AG10803 (cell line): ENCODE measurements at regions not wholly inside any gene's neighbourhood (a gene's known extent, or its start where the extent isn't known, plus 50 kb on each side); places are given as distances from the start of the nearest gene placed in this dataset.

Experiments used
- DNase-seq: peaks from one replicate; pipeline ENCODE4 v3.0.0; 2010; ENCODE audit warnings: low read depth
- H3K4me3 ChIP-seq: 2 replicates; pipeline ENCODE4 v1.5.1; 2011; ENCODE audit warnings: mild to moderate bottlenecking, low read length, control low read depth
- TF ChIP-seq, protein P1 (sequence below): conservative IDR thresholded peaks from 2 replicates; pipeline ENCODE4 v1.5.1; 2011; ENCODE audit warnings: mild to moderate bottlenecking, low read length, control low read depth, inconsistent platforms

DNA sequence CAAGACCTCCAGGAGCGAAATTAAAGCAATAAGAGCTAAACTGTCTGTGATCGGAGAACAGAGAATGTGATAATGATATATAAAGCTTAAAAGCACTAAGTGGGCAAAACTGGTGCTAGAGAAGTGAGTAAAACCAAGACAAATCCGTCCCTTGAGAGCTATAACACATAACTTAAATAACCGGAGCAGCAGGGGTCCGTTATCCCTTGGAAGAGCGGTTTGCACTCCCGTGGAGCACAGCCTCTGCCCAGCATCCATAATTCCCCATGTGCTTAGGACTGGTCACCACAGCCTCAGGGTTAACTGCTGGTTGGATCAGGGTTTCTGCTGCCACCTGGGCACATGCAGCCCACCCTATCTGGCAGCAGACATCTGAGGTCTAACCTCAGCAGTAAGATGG lies 489.0 kb downstream of the NPIPA7 start:
- no peak overlapping the region for H3K4me3 ChIP-seq
- DNase-seq = no peak
- TF ChIP-seq, protein P1, sequence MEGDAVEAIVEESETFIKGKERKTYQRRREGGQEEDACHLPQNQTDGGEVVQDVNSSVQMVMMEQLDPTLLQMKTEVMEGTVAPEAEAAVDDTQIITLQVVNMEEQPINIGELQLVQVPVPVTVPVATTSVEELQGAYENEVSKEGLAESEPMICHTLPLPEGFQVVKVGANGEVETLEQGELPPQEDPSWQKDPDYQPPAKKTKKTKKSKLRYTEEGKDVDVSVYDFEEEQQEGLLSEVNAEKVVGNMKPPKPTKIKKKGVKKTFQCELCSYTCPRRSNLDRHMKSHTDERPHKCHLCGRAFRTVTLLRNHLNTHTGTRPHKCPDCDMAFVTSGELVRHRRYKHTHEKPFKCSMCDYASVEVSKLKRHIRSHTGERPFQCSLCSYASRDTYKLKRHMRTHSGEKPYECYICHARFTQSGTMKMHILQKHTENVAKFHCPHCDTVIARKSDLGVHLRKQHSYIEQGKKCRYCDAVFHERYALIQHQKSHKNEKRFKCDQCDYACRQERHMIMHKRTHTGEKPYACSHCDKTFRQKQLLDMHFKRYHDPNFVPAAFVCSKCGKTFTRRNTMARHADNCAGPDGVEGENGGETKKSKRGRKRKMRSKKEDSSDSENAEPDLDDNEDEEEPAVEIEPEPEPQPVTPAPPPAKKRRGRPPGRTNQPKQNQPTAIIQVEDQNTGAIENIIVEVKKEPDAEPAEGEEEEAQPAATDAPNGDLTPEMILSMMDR = no peak

DNA sequence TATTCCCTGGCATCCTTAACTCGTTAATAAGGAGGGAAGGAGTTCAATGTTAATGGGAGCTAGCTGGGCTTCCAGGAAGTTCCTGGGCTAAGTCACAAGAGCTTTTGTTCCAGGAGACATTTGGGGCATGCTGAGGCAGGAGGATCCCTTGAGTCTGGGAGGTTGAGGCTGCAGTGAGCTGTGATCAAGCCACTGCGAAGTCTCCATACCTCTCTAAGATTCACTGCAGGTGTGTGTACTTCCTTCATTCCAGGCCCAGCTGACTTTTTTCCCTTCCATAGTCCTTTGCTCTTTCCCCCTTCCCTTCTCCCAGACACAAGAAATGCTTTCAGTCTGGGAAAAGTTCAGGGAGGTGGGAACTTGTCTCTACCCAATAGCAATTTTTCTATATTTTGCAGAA lies 489.8 kb downstream of the NPIPA7 start:
- no peak for DNase-seq

DNA sequence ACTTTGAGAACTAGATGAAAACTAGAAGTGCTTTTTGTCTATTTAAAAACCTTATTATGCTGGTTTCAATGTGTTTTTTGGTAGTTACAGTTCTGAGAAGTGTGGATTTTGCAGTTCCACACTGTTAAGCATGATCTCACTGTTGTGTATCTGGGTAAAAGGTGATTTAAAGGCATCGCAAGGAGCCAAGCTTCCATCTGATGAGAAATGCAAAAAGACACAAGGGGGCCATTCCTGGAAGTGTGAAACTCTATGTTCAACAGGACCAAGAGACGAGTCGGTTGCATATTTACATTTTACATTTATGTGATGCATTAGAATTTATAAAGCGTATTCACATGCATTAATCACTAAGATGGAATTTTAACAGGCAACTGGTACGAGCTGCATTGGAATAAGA lies 490.8 kb downstream of the NPIPA7 start:
- H3K4me3 ChIP-seq = no peak overlapping the region
- no peak for DNase-seq
- TF ChIP-seq, protein P1 = no peak

More for the DNA sequence above, 489.8 kb downstream of the NPIPA7 start:
- no peak overlapping the region for H3K4me3 ChIP-seq
- TF ChIP-seq, protein P1 = no peak

DNA sequence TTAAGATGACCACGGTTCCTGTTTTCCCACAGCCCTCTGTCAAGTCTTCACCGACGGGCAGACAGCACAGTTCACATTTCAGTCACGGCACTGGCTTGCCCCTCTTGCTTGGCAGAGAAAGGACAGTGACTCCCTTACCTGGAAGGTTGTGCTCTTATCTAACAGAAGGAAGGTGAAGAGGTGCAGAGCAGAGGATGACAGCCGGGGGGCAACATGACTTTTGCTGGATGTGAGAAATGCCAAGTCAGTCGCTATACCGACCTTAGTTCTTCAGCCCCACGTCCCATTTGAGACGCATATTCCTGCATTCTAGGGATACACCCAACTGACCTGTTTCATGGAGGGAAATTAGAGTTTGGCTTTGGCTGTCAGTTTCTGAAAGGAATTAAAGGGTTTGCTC lies 492.3 kb downstream of the NPIPA7 start:
- H3K4me3 ChIP-seq = no peak overlapping the region
- no peak for DNase-seq
- TF ChIP-seq, protein P1 = no peak

DNA sequence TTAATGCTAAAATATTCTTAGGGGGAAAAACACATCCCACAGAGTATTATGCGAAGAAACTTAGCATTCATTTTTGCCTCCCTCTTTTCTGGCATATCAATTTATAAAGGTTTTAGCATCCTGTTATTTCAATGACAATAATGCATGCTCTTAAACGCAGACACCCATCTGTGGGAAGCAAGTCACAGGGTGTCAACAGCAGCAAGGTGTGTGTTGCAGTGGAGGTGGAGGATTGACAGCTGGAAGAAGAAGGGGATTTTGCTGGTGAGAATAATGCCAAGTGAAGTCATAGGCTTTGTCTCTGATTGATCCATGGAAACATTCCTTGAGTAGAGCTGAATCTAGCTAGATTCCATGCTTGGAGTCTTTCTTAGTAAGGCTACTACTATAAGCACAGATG lies 498.1 kb downstream of the NPIPA7 start:
- no peak for DNase-seq
- TF ChIP-seq, protein P1 = no peak
- H3K4me3 ChIP-seq = no peak overlapping the region

DNA sequence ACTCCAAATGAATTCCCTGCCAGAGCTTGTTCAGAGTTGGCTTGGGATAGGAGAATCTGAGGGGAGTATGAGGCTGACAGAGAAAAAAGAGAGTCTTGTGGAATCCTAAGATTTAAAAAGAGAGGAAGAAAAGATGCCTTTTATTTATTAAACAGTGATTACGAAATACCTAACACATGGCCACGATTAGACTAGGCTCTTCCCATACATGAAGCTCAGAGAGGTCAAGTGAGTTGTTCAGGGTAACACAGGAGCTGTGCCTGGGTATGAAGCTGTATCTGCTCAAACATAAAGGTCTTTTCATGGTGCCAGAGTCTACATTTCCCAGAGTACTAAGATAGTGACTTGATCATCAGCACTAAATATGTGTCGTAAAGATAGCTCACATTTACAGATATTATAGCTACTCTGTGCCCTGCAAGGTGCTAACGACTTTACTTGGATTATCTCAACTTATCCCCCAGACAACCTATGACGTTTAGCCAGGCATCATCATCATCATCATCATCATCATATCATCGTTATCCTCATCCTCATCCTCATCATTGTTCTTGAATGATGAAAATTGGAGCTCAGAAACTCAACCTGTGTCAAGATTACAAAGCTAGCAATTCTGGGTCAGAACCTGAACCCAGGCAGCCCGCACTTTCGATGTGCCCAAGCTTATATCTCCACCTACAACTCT lies 500.8 kb downstream of the NPIPA7 start:
- DNase-seq = no peak
- TF ChIP-seq, protein P1 = no peak
- no peak overlapping the region for H3K4me3 ChIP-seq

DNA sequence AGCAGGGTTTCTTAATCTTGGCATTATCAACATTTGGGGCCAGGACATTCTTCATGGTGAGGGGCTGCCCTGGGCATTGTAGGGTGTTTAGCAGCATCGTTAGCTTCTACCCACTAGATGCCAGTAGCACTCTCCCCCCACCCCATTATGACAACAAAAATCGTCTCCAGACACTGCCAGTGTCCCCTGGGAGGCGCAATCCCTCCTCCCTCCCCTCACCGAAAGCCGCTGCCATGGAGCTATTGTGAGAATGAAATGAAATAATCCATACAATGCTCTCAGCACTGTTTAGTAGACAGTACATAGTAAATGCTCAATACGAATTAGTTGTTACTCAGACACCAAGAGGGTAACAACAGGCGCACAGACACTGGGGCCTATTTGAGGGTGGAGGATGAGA lies 502.9 kb downstream of the NPIPA7 start:
- TF ChIP-seq, protein P1 = no peak
- no peak overlapping the region for H3K4me3 ChIP-seq
- no peak for DNase-seq
